Activated CD4-positive, alpha-beta T cell treated with anti-CD3 and anti-CD28 coated beads for 24 hours (primary cell): ENCODE measurements at regions not wholly inside any gene's neighbourhood (a gene's known extent, or its start where the extent isn't known, plus 50 kb on each side); places are given as distances from the start of the nearest gene placed in this dataset.
"Not testable (repeated sequence)": the region's sequence is repeated elsewhere in the genome, so short reads cannot be mapped to it uniquely, and the experiment has no call there.

Experiments used
- DNase-seq, 2 donors: peaks; one replicate each; pipeline ENCODE4 v3.0.0-alpha.2; 2020; ENCODE audit warnings: low read depth in 2 of 2

DNA sequence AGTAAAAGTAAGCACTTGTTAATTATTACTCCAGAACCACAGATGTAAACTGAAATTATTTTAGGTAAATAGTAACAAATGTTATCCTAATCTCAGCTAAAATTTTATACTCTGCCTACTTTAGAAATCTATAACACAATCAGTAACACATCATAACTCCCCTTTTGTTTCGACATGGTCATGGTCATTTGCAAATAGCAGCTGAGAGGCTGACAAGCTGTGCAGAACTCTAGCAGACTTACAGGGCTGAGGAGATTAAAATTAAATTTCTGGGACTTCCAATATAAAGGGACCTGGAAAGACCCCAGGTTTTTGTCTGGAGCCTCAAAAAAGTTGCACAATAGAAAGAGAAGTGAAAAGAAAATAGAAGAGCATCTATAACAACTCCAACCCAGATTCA lies 88.8 kb downstream of the PRL start:
- no peak for DNase-seq

DNA sequence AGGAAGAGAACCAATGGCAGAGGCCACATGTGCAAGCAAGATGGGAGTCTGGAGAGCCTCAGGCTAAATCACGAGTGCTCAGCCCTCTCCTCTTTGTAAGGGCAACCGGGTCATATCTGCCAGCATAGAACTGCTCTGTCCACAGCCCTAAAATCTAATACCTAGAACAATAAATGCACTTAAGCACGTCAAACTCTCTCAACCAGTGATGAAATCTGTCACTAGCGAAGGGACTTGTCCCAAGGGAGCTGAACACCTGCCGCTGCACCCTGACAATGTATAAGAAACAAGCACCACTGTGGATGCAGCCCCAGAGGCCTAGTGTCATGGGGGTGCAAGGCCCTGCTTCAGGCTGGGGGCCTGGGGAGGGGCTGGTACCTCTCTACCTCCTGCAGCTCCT lies 82.5 kb downstream of the PRL start:
- no peak for DNase-seq

DNA sequence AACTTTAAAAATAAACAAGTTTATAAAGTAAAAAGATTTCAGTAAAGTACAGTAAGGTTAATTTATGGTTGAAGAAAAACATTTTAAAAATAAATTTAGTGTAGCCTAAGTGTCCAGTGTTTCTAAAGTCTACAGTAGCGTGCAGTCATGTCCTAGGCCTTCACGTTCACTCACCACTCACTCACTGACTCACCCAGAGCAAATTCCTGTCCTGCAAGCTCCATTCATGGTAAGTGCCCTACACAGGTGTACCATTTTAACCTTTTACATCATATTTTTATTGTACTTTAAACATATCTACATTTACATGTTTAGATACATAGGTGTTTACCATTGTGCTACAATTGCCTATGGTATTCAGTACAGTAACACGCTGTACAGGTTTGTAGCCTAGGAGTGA lies 81.4 kb downstream of the PRL start:
- DNase-seq = not testable (repeated sequence)

DNA sequence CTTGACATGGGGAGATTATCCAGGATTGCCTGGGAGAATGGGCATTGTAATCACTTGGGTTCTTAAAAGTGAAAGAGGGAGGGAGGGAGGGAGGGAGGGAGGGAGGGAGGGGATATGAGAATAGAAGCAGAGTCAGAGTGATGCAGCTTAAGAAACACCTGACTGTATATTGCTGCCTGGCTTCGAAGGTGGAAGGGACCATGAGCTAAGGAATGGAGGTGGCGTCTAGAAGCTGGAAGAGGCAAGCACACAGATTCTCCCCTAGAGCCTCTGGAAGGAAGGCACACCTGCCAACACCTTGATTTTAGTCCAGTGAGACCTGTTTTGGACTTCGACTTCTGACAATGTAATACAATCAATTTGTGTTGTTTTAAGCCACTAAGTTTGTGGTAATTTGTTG lies 78.4 kb downstream of the PRL start:
- DNase-seq = no peak

DNA sequence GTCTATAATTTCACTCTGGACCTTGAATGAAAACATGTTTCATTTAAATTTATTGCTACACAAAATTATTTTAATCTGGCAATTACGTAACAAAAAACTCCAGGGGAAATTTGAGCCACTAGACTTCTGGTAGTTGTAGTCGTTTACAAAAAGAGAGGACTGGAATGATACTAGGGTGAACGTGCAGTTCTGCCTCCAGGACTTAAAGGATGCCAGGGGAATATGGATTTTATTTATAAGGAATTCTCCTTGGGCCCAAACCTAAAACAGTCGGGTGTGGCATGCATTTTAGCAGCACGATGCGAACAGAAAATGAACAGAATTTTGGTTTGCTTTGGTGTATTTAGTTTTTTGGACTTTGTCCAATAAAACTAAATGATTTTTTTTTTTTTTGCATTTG lies 76.9 kb downstream of the PRL start:
- no peak for DNase-seq

DNA sequence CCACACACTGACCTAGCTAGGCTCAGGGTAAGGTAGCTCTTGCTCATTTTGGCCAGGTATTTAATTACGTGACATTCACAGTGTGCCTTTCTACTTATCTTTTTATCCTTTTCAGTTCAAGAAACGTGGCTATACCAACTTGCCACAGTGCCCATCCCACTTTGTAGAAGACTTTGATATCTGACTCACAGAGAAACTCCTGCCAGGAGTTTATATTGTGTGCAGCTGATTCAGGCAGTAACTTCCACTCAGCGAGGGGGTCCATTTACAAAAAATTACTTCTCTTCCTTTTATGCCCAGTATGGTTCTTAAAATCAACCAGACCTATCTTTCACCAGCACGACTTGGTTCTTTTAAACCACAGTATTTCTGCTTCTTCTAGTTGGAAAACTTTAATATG lies 75.6 kb downstream of the PRL start:
- DNase-seq = no peak

DNA sequence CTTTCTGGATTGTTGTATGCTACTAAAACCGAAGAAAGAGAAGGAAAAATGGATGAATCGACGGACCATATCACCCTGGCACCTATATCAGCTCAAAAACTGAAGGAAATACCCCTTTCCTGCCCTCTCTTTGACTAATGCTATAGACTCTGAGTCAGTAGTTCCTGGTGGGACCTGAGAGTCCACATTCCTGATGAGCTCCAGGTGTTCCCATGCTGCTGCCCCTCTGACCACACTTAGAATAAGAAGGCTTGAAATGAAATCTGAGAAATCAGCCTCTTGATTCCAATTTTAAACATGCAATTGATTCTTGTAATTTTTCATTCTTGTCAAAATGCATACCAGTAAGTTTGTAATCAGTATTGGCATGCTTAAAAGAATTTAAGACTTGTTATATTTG lies 75.2 kb downstream of the PRL start:
- DNase-seq = no peak

DNA sequence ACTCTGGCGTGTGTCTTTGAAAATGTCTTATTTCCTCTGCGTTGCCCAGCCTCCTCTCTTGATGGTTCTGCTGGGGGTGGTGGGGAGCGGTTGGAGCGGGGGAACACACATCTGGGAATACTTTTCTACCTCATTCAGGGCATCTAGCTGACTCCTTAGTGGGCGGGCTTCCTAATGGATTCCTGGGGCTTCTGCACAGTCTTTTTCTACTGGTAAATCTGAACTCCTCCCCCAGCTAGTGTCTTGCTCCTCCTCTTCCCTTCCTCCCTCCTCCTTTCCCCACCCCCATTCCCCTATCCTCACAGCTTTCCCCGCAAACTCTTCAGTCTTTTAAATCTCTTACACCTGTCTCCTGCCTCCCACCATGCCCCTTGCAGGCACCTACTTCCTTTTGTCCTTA lies 74.4 kb downstream of the PRL start:
- DNase-seq = no peak

DNA sequence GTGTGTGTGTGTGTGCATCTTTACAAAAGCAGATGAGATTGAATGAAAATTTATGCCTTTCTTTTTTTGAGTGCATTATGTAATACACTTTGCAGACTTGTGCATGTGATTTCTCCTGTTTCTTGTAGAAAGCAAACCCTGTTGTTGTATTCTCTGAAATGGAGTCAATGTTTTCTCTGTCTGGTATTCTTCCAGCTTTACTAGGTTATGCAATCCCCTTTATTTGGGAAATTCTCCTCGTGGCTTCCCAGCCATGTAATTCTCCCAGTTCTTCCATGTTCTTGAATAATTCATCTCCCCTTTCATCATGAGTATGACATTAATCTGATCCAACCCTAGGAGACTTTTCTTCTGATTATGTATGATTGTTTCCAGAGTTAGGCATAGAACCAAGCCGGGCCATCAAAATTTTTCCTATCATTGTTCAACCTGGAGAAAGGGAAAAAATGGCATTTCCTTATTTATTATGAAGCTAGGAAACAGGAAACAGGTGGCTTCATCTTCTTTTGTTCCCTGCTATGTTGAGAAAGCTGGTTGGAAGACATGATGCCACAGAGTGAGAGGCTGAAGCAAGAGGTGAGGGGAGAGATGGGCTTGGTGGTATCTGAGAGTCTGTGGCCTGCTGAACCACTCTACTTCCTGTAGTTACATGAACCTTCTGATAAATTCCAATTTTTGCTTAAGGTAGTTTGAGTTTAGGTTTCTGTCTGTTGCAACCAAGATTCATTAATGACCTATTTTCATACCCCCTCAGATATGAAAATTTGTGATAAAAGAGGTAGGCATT lies 68.8 kb downstream of the PRL start:
- DNase-seq = no peak

DNA sequence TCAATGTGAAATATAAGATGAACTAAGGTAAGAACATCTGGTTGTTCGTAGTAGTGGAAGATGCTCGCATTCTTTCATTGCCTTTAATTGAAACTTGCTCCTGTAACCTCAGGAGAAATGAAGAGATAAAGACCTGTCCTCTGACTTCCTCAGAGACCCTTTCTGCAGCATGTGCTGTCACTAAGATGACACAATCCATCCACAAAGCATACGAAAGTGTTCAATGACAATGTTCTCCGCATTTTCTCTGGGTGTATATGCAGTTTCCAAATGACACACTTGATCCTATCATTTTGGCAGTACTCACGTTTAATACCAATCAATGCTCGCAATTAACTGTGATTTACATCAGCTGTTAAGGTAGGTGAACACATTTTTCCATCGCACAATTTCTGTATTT lies 65.8 kb downstream of the PRL start:
- DNase-seq = no peak

DNA sequence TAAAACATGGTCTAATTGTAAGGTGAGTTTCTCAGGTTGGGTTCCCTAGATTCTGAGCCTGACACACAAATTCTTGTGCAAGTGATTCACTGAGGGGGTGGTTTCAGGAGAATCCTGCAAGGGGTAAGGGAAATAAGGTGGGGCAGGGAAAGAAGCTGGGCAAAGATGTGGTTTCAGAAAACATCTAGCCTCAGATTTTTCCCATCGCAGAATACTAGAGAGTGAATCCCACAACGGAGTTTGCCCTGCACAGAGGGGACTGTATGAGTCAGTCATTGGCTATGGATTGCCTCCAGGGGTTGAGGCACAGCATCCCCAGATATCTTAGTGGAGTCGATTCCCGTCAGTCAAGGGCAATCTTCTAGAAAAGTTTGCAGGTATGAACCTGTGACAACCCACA lies 65.2 kb downstream of the PRL start:
- DNase-seq = no peak

DNA sequence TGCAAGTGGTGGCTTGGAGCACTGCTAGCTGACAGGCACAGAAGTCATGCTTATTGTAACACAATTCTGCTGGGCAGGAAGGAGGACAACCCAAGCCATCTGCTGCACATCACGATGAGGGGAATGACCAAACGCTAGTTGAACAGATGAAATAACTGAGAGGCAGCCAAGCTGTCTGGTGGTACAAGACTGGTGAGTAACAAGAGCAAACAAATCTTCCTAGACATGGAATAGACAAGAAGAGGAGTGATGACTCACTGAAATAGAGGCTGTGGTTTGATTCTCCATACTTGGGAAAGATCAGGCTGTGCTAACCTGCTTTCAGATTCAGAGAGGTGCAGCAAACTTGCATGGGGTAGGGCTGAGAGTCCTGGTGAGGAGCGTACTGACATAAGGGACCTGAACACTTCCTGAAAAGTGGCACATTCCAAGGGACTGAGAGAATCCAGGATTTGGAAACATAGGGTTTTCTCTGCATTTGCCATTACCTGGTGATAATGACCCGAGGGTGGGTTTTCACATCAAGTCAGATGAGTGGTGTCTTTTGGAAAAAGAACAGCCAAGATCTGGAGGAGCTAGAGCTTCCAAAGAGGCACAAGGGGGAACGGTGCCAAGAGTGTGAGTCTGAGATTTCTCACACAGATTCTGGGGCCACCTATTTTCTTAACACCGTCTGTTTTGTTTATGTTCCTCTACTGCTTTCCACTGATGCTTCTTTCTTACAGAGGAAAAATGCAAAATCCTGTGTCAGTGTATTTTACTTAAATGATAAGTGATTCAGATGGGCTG lies 60.0 kb downstream of the PRL start:
- no peak for DNase-seq
